GM12874 (cell line): ENCODE measurements at regions not wholly inside any gene's neighbourhood (a gene's known extent, or its start where the extent isn't known, plus 50 kb on each side); places are given as distances from the start of the nearest gene placed in this dataset.

ENCODE experiments used
- CTCF ChIP-seq: IDR thresholded peaks from 2 replicates; pipeline ENCODE4 v1.5.1; 2011; ENCODE audit warnings: low read depth, mild to moderate bottlenecking, control low read depth, low read length, moderate library complexity; ENCODE audit not compliant: insufficient read depth

- no peak for TF ChIP-seq CTCF
These were observed 65.3 kb upstream of the WAC start for GRCh38 chr10:28467615-28468014.

GRCh38 chr10:28468707-28469483 is 64.0 kb upstream of the WAC start:
- TF ChIP-seq CTCF: no peak

DNA sequence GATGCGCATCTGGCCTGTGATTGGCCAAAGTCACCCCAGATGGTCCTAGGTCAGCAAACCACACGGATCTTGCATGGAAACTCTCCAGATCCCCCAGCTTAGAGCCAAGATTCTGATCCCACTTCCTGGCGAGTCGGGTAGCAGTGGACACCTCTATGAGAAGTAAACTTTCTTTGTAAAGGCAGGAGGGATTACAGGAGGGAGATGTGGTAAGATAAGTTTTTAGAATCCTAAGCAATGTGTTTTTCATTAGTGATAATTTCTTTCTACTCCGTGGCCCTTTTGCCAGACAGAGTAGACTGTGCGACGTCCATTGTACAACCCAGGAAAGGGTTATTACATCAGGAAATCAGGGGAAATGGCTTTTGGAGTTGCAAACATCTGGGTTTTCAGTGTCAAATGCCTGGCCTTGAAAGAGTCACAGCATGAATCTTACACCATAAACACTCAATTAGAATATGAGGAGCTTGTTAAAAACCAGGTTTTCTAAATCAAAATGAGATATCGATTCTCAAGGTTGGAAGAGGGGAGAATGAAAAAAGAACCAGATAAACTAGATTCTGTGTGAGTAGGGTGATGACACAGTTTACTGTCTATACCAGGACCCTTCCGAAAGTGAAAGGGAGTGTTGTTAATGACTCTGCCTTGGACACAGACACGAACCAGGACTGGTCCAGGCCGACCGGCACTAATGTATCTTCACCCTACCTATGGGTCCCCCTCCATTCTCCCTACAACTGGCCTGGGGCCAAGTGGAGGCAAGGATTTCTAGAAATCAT is 61.9 kb upstream of the WAC start:
- no peak for TF ChIP-seq CTCF

- TF ChIP-seq CTCF: no peak
These were observed 61.3 kb upstream of the WAC start for GRCh38 chr10:28471652-28472050.

- TF ChIP-seq CTCF: no peak
These were observed 54.3 kb upstream of the WAC start for GRCh38 chr10:28478646-28479045.

- TF ChIP-seq CTCF: no peak
These were observed 53.5 kb upstream of the WAC start for GRCh38 chr10:28479425-28479865.

GRCh38 chr10:28479927-28480627 is 52.8 kb upstream of the WAC start:
- no peak for TF ChIP-seq CTCF
